ENCODE measurements at regions not wholly inside any gene's neighbourhood (a gene's known extent, or its start where the extent isn't known, plus 50 kb on each side); places are given as distances from the start of the nearest gene placed in this dataset.

GRCh38 chr1:244970744-244971551 lies 106.6 kb upstream of the HNRNPU start (continued):
- 0 out of 2 replicates have a peak, but pooled peaks have one; percentile 36 for TF ChIP-seq HMG20A (CRISPR knock-in tag; conservative IDR thresholded peaks at IDR 0.05)
- no peak for TF ChIP-seq FOXO4 (CRISPR knock-in tag; IDR thresholded peaks at IDR 0.05)
- TF ChIP-seq ZEB2 (IDR thresholded peaks at IDR 0.05) = no peak
- TF ChIP-seq ZNF324 (CRISPR knock-in tag; IDR thresholded peaks at IDR 0.05) = no peak
- TF ChIP-seq, protein P1, sequence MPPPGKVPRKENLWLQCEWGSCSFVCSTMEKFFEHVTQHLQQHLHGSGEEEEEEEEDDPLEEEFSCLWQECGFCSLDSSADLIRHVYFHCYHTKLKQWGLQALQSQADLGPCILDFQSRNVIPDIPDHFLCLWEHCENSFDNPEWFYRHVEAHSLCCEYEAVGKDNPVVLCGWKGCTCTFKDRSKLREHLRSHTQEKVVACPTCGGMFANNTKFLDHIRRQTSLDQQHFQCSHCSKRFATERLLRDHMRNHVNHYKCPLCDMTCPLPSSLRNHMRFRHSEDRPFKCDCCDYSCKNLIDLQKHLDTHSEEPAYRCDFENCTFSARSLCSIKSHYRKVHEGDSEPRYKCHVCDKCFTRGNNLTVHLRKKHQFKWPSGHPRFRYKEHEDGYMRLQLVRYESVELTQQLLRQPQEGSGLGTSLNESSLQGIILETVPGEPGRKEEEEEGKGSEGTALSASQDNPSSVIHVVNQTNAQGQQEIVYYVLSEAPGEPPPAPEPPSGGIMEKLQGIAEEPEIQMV (tag; conservative IDR thresholded peaks at IDR 0.05; ENCODE audit: low read depth) = no peak
- TF ChIP-seq ZFP1 (CRISPR knock-in tag; IDR thresholded peaks at IDR 0.05) = peak; percentile 52; the same call in 1 of the 2 replicates
- no peak for TF ChIP-seq RUNX1 (IDR thresholded peaks at IDR 0.05; ENCODE audit: low read depth)
- TF ChIP-seq KAT7 (CRISPR knock-in tag; IDR thresholded peaks at IDR 0.05; ENCODE audit: borderline replicate concordance) = no peak; the same call in 1 of the 2 replicates
- no peak for TF ChIP-seq EHMT2 (IDR thresholded peaks at IDR 0.05)
- no peak for TF ChIP-seq ATF3 (IDR thresholded peaks at IDR 0.05)
- TF ChIP-seq ATF3 (CRISPR knock-in tag; conservative IDR thresholded peaks at IDR 0.05) = peak; percentile 77; the same call in 1 of the 2 replicates
- TF ChIP-seq ZBTB8A (IDR thresholded peaks at IDR 0.05; ENCODE audit: partially characterized antibody) = no peak
- TF ChIP-seq ZNF449 (CRISPR knock-in tag; IDR thresholded peaks at IDR 0.05) = 0 out of 2 replicates have a peak, but pooled peaks have one; percentile 29
- no peak for TF ChIP-seq NFATC3 (IDR thresholded peaks at IDR 0.05)
- no peak for TF ChIP-seq ZNF217 (CRISPR knock-in tag; IDR thresholded peaks at IDR 0.05)
- TF ChIP-seq ZNF124 (CRISPR knock-in tag; IDR thresholded peaks at IDR 0.05) = no peak
- TF ChIP-seq ETV1 (tag; conservative IDR thresholded peaks at IDR 0.05; ENCODE audit: low read depth) = peak; percentile 83
- no peak for TF ChIP-seq CC2D1A (IDR thresholded peaks at IDR 0.05)
- TF ChIP-seq FOXM1 (IDR thresholded peaks at IDR 0.05; ENCODE audit: low read depth) = no peak
- peak; percentile 32; the same call in 1 of the 2 replicates for TF ChIP-seq FOXM1 (CRISPR knock-in tag; IDR thresholded peaks at IDR 0.05; ENCODE audit: low read depth)
- no peak for TF ChIP-seq HOXB6 (CRISPR knock-in tag; IDR thresholded peaks at IDR 0.05; ENCODE audit: borderline replicate concordance)
- TF ChIP-seq ZNF79 (CRISPR knock-in tag; IDR thresholded peaks at IDR 0.05; ENCODE audit: low read depth) = no peak
- TF ChIP-seq HDAC6 (IDR thresholded peaks at IDR 0.05; ENCODE audit: low read depth, low read length) = no peak
- TF ChIP-seq ELF1 (tag; IDR thresholded peaks at IDR 0.05) = peak; percentile 63; the same call in 1 of the 2 replicates
- no peak; the same call in 1 of the 2 replicates for TF ChIP-seq SRSF1 (IDR thresholded peaks at IDR 0.05; ENCODE audit: low read depth, low read length)
- no peak for TF ChIP-seq KLF10 (CRISPR knock-in tag; IDR thresholded peaks at IDR 0.05)

Measured in K562 (cell line).